PC-3 (cell line): ENCODE measurements at regions not wholly inside any gene's neighbourhood (a gene's known extent, or its start where the extent isn't known, plus 50 kb on each side); places are given as distances from the start of the nearest gene placed in this dataset.
"Not testable (repeated sequence)": the region's sequence is repeated elsewhere in the genome, so short reads cannot be mapped to it uniquely, and the experiment has no call there.

Experiments
- EZH2 ChIP-seq: fragments of 300-600 bp; sonication (generic); IDR thresholded peaks from one replicate; pipeline ENCODE4 v1.6.1; 2017; ENCODE audit warnings: antibody characterized with exemption, mild to moderate bottlenecking, low read length; ENCODE audit not compliant: unreplicated experiment
- TF ChIP-seq, protein P1 (sequence below): fragments of 300-600 bp; sonication (generic); conservative IDR thresholded peaks from 2 replicates; pipeline ENCODE4 v1.5.1; 2017; ENCODE audit warnings: antibody characterized with exemption, low read depth, mild to moderate bottlenecking, low read length

- TF ChIP-seq, protein P1, sequence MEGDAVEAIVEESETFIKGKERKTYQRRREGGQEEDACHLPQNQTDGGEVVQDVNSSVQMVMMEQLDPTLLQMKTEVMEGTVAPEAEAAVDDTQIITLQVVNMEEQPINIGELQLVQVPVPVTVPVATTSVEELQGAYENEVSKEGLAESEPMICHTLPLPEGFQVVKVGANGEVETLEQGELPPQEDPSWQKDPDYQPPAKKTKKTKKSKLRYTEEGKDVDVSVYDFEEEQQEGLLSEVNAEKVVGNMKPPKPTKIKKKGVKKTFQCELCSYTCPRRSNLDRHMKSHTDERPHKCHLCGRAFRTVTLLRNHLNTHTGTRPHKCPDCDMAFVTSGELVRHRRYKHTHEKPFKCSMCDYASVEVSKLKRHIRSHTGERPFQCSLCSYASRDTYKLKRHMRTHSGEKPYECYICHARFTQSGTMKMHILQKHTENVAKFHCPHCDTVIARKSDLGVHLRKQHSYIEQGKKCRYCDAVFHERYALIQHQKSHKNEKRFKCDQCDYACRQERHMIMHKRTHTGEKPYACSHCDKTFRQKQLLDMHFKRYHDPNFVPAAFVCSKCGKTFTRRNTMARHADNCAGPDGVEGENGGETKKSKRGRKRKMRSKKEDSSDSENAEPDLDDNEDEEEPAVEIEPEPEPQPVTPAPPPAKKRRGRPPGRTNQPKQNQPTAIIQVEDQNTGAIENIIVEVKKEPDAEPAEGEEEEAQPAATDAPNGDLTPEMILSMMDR = not testable (repeated sequence)
- TF ChIP-seq EZH2 = not testable (repeated sequence)
Measured at GRCh38 chr12:27171494-27171893, 72.6 kb upstream of the STK38L start.
